Thyroid gland (tissue), 4 donors: ENCODE measurements at regions not wholly inside any gene's neighbourhood (a gene's known extent, or its start where the extent isn't known, plus 50 kb on each side); places are given as distances from the start of the nearest gene placed in this dataset.

Experiments
- DNase-seq, 2 donors: peaks; one replicate each; pipeline ENCODE4 v3.0.0-alpha.2; 2019
- H3K27ac ChIP-seq, 3 donors: fragments of 200-600 bp; sonication (generic); 1 replicate in 2 of 3; 2 replicates in 1 of 3; pipeline ENCODE4 v1.5.1; 2016 to 2019; ENCODE audit warnings: mild to moderate bottlenecking in 1 of 3, moderate library complexity in 1 of 3
- H3K27me3 ChIP-seq: fragments of 200-600 bp; sonication (generic); one replicate; pipeline ENCODE4 v1.5.1; 2019
- H3K36me3 ChIP-seq, 2 donors: fragments of 200-600 bp; sonication (generic); one replicate each; pipeline ENCODE4 v1.5.1; 2016 to 2019
- H3K4me1 ChIP-seq, 2 donors: fragments of 200-600 bp; sonication (generic); one replicate each; pipeline ENCODE4 v1.5.1; 2017 to 2019
- H3K4me3 ChIP-seq, 3 donors: fragments of 200-600 bp; sonication (generic); replicated peaks in 1 of 3; 1 replicate in 2 of 3; 2 replicates in 1 of 3; pipeline ENCODE4 v1.5.1; 2016; ENCODE audit warnings: mild to moderate bottlenecking in 1 of 3
- H3K9me3 ChIP-seq: fragments of 200-600 bp; sonication (generic); one replicate; pipeline ENCODE4 v1.5.1; 2017
- POLR2A ChIP-seq, 2 donors: fragments of 450-650 bp; IDR thresholded peaks; one replicate each; pipeline ENCODE4 v1.6.1; 2017; ENCODE audit warnings: antibody characterized with exemption in 2 of 2, mild to moderate bottlenecking in 2 of 2, moderate library complexity in 1 of 2
- WGBS, 2 donors: methylation state at CpG; one replicate each; pipeline ENCODE4 v1.1.5; 2017; 5-methylcytosine and 5-hydroxymethylcytosine counted together
- intact Hi-C: fragments of 100-400 bp; cut with DNase I; formaldehyde crosslinking; loops from one replicate; pipeline ENCODE4 v1.15.1; 2023
- TF ChIP-seq, protein P1 (sequence below), 6 experiments: fragments of 200-600 bp in 3 of 6; fragments of 450-650 bp in 3 of 6; sonication (generic) in 3 of 6; IDR thresholded peaks; one replicate each; pipeline ENCODE4 v1.5.1; 2016 to 2019; ENCODE audit warnings: antibody characterized with exemption in 6 of 6, mild to moderate bottlenecking in 2 of 6, inconsistent platforms in 1 of 6, moderate library complexity in 1 of 6

DNA sequence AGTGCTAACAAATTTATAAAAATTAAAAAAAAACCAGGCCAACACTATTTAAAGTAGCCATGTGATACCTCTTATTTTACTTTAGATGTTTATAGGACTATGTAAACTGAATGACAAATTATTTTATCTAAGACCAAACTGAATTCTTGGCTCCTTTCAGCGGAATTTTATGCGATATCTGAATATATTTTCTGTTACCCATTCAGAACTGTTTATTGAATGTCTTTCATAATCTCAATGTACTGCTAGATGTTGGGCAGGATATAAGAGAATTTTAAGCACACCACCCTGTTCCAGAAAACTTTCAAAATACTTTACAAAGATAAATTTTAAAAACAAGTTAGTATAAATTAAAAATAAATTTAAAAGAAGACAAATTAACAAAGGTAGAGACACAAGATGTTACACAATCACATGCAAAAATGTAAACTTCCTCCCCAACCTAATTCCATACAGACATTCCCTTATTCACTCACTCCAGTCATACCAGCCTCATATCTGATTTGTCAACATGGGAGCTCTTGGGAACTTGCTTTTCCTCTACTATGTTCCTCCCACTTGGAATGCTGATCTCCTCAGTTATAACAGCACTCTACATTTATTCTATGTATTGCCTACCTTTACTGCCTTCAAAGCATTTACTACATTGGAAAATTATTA, 154.6 kb upstream of the MBNL1 start:
- H3K9me3 ChIP-seq: no peaks in the 10 kb centered on the region

DNA sequence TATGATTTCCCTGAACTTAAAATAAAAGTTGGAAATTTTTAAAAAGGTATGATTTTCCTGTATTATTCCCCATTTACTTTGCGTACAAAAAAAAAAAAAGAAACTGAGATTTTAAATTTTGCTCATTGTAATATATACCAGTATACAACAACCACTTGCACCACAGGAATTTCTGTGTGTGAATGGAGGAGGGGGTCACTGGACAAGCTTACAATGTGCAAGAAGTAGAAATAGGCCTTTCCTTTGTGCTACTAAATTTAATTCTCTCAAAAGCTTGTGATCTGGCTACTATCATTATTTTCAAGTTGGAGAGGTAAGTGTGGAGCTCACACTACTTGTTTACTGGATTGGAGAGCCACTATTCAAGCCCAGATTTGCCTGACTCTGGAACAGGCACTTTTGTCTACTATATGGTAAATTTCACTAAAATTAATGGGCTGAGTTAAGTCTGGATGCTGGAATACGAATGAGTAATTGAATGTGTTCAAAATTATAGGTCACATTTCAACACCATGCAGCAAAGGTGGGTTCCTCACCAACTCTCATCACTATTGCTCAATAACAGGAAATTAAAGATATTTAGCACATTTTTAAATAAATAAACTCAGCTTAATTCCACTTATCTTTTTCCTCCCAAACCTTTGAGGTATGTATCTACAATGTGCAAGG, 148.0 kb upstream of the MBNL1 start:
- TF ChIP-seq, protein P1, sequence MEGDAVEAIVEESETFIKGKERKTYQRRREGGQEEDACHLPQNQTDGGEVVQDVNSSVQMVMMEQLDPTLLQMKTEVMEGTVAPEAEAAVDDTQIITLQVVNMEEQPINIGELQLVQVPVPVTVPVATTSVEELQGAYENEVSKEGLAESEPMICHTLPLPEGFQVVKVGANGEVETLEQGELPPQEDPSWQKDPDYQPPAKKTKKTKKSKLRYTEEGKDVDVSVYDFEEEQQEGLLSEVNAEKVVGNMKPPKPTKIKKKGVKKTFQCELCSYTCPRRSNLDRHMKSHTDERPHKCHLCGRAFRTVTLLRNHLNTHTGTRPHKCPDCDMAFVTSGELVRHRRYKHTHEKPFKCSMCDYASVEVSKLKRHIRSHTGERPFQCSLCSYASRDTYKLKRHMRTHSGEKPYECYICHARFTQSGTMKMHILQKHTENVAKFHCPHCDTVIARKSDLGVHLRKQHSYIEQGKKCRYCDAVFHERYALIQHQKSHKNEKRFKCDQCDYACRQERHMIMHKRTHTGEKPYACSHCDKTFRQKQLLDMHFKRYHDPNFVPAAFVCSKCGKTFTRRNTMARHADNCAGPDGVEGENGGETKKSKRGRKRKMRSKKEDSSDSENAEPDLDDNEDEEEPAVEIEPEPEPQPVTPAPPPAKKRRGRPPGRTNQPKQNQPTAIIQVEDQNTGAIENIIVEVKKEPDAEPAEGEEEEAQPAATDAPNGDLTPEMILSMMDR (IDR thresholded peaks at IDR 0.05): no peak
- no peak for TF ChIP-seq POLR2A (IDR thresholded peaks at IDR 0.05)
- WGBS, 2 donors: 67 to 96% methylated on average over 2 of the region's 2 CpGs
- no peak overlapping the region for H3K4me3 ChIP-seq
- H3K9me3 ChIP-seq: no peaks in the 10 kb centered on the region
- intact Hi-C loops: no loop called here
- H3K27ac ChIP-seq: no peak overlapping the region
- H3K4me1 ChIP-seq: no peaks in the 10 kb centered on the region
- no peak for DNase-seq
- H3K27me3 ChIP-seq: no peaks in the 10 kb centered on the region
- H3K36me3 ChIP-seq: no peaks in the 10 kb centered on the region

More for the DNA sequence above, 154.6 kb upstream of the MBNL1 start:
- Histone ChIP-seq H3K4me1 (no peaks in the 10 kb centered on the region), H3K27me3 (no peaks in the 10 kb centered on the region), H3K27ac (no peak overlapping the region), H3K4me3 (no peak overlapping the region), H3K36me3 (no peaks in the 10 kb centered on the region)
- 90 to 92% methylated on average over 2 of the region's 2 CpGs for WGBS, 2 donors
- DNase-seq: no peak
- TF ChIP-seq POLR2A (IDR thresholded peaks at IDR 0.05): no peak
- TF ChIP-seq, protein P1 (IDR thresholded peaks at IDR 0.05): no peak
- intact Hi-C loops: no loop called here

DNA sequence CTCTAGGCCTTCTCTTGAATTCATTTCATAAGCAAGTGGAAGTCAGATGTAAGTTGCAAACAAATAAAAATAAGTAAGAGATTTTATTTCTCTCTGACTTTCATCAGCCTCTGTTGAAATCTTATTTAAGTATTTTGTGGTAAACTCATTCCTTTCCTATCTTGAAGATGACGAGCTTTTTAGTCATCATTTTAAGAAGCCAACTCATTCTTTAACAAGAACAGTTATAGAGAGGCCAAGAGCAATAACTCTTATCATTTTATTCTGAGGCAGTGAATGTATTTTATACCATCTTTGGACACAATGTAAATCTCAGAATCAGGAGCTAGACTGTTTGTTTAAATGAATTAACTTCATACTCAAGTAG, 147.5 kb upstream of the MBNL1 start:
- no peak for TF ChIP-seq POLR2A (IDR thresholded peaks at IDR 0.05)
- WGBS, 2 donors: 75 to 78% methylated on average over 1 of the region's 1 CpG
- no peaks in the 10 kb centered on the region for H3K27me3 ChIP-seq
- no peaks in the 10 kb centered on the region for H3K9me3 ChIP-seq
- no peak overlapping the region for H3K4me3 ChIP-seq
- H3K27ac ChIP-seq: no peak overlapping the region
- H3K36me3 ChIP-seq: no peaks in the 10 kb centered on the region
- intact Hi-C loops: no loop called here
- no peaks in the 10 kb centered on the region for H3K4me1 ChIP-seq
- DNase-seq: no peak

DNA sequence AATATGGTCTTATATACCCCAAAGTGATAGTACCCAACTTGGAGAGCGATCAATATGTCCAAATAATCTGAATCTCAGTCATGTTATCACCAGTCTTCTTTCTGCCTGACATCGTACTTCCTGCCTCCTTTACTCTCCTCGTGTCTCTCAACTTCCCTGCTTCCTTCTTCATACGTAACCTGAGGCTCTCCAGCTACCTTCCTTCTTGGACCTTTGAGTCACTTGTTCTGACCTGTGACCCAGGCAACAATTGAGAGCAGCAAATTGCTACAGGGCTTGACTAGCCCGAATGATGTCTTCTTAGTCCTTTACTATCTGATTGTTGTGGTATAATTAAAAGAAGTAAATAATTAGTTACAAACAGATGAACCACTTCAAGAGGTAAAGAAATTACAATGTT, 145.9 kb upstream of the MBNL1 start:
- no peak for TF ChIP-seq POLR2A (IDR thresholded peaks at IDR 0.05)
- TF ChIP-seq, protein P1 (IDR thresholded peaks at IDR 0.05): no peak
- no peak for DNase-seq
- Histone ChIP-seq H3K4me3 (no peak overlapping the region), H3K27ac (no peak overlapping the region), H3K9me3 (no peaks in the 10 kb centered on the region), H3K4me1 (no peaks in the 10 kb centered on the region), H3K36me3 (no peaks in the 10 kb centered on the region), H3K27me3 (no peaks in the 10 kb centered on the region)
- intact Hi-C loops: no loop called here
- WGBS, 2 donors: 72 to 78% methylated on average over 5 of the region's 5 CpGs

DNA sequence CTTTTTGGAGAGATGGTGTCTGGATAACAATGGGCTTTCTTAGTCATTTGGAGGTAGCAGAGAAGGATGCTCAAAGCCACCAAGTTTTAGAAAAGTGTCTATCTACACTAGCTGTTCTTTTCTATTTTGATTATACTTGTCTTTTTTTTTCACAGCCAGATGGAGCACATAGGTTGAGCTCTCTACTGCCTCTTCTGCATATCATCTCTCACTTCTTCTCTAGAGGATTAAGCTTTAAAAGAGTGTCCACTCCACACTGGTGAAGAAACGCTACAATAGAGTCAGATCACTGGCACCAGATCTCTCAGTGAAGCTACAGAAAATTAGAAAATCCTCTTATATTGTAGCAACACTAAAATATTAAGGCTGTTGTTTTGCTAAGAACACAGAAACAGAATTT, 145.3 kb upstream of the MBNL1 start:
- TF ChIP-seq, protein P1 (IDR thresholded peaks at IDR 0.05): no peak
- TF ChIP-seq POLR2A (IDR thresholded peaks at IDR 0.05): no peak
- 70 to 76% methylated on average over 1 of the region's 1 CpG for WGBS, 2 donors
- Histone ChIP-seq H3K9me3 (no peaks in the 10 kb centered on the region), H3K36me3 (no peaks in the 10 kb centered on the region), H3K4me3 (no peak overlapping the region), H3K27me3 (no peaks in the 10 kb centered on the region), H3K4me1 (no peaks in the 10 kb centered on the region), H3K27ac (no peak overlapping the region)
- DNase-seq: no peak
- intact Hi-C loops: no loop called here
